Fibroblast of villous mesenchyme (primary cell): ENCODE measurements at regions not wholly inside any gene's neighbourhood (a gene's known extent, or its start where the extent isn't known, plus 50 kb on each side); places are given as distances from the start of the nearest gene placed in this dataset.

Source experiments
- DNase-seq: peaks from one replicate; pipeline ENCODE4 v3.0.0-alpha.2; 2010; ENCODE audit warnings: low read depth
- H3K4me3 ChIP-seq: 2 replicates; pipeline ENCODE4 v1.5.1; 2011; ENCODE audit warnings: low read depth, mild to moderate bottlenecking, low read length
- TF ChIP-seq, protein P1 (sequence below): IDR thresholded peaks from 2 replicates; pipeline ENCODE4 v1.5.1; 2012; ENCODE audit warnings: low read depth, mild to moderate bottlenecking, low read length; ENCODE audit not compliant: insufficient read depth

DNA sequence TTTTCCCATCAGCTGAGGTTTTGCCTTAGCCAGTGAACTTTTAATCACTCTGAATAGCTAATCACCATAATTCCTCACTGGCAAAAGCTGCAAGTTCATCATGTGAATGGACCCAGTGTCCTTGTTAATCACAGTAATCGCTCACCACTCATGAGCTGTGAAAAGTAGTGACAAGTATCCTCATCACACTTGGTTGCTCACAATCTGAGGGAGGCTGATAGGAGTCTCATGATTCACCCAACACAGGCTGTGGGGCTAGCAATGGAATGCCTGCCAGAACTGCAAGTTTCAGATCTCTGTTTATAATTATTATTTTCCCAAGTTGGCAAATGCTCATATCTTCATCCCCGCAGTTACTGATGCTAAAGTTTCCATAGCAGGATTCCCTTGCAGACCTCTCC, 467.2 kb downstream of the KIF4B start:
- no peak for DNase-seq
- TF ChIP-seq, protein P1, sequence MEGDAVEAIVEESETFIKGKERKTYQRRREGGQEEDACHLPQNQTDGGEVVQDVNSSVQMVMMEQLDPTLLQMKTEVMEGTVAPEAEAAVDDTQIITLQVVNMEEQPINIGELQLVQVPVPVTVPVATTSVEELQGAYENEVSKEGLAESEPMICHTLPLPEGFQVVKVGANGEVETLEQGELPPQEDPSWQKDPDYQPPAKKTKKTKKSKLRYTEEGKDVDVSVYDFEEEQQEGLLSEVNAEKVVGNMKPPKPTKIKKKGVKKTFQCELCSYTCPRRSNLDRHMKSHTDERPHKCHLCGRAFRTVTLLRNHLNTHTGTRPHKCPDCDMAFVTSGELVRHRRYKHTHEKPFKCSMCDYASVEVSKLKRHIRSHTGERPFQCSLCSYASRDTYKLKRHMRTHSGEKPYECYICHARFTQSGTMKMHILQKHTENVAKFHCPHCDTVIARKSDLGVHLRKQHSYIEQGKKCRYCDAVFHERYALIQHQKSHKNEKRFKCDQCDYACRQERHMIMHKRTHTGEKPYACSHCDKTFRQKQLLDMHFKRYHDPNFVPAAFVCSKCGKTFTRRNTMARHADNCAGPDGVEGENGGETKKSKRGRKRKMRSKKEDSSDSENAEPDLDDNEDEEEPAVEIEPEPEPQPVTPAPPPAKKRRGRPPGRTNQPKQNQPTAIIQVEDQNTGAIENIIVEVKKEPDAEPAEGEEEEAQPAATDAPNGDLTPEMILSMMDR, result no peak

DNA sequence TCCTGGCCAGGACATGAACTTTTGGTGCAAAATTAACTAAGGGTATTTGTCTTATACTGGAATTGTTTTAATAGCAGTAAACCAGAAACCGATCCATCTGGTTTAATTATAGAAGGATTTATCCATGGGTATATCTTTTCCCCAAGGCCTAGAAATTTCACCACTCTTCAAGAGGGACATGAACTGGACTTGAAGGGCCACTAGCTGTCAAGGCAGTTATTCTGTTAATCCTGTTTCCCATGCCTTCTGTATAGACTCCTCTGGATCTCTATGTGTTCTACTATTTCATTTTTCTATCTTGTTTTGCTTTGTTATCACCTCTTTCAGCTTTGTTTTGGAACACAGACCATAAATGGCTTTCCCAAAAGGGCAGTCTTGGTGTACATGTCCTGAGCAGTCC, 467.6 kb downstream of the KIF4B start:
- no peak overlapping the region for H3K4me3 ChIP-seq
- no peak for DNase-seq
- TF ChIP-seq, protein P1, result no peak

More for the DNA sequence above, 467.2 kb downstream of the KIF4B start:
- no peak overlapping the region for H3K4me3 ChIP-seq

DNA sequence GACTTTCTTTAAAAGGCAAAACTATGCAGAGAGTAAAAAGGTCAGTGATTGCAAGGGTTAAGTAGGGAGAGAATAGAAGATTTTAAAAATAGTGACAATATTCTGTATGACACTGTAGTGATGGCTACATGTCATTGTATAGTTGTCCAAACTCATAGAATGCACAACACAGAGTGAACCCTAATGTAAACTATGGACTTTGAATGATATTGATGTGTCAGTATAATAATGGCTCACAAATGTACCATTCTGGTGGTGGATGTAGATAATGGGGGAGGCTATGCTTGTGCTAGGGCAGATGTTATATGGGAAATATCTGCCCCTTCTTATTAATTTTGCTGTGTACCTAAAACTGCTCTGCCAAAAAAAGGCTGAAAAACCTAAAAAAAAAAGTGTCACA, 468.9 kb downstream of the KIF4B start:
- TF ChIP-seq, protein P1, result no peak
- no peak overlapping the region for H3K4me3 ChIP-seq
- DNase-seq, result no peak

DNA sequence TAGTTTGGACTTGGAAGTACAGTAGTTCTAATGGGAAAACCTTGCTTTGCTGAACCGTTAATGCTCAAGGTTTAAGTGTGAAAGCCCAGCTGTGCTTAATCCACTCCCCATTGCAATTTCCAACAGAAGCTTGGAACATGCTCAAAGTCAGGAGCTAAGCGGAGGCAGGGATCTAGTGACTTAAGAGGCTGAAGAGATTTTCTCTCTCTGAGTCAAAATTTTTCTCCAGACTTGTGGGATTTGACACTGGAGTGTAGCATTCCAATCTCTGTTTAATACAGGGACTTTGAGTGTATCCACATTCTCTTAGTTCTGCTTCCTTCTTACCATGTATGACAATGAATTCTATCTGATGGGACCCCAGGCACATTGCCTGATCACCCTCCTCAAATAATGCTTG, 471.8 kb downstream of the KIF4B start:
- no peak overlapping the region for H3K4me3 ChIP-seq
- DNase-seq, result no peak
- TF ChIP-seq, protein P1, result no peak

DNA sequence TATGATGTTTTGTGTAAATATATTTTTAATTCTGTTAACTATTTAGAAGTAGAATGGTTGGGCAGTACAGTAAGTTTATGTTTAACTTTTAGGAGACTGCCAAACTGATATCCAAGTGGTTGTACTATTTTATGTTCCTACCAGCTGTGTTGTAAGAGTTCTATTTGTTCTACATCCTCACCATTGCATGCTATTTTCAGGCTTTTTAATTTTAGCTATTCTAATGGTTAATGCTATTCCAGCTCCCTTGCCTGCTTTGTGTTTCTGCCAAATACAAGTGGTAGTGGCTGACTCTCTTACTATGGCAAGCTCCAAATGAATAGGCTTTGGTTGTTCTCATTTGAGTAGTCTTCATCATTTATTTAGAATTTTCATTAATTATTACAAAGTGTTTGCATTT, 476.4 kb downstream of the KIF4B start:
- no peak overlapping the region for H3K4me3 ChIP-seq
- no peak for DNase-seq
- TF ChIP-seq, protein P1, result no peak

DNA sequence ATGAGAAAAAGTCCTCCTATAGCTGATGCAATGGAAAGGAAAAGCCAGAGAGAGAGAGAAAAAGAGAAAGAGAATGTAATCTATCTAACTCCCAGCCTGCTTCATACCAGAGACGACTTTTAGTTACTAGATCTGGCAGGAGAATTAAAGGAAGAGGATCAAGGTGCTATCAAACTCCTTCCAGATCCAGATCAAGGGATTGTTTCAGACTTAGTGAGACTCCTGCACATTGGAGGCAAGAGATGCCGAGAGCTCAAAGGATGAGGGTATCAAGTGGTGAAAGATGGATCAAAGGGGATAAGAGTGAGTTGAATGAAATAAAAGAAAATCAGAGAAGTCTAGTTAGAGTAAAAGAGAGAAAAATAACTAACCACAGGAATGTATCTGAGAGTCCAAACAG, 478.6 kb downstream of the KIF4B start:
- TF ChIP-seq, protein P1, result no peak
- no peak overlapping the region for H3K4me3 ChIP-seq

DNA sequence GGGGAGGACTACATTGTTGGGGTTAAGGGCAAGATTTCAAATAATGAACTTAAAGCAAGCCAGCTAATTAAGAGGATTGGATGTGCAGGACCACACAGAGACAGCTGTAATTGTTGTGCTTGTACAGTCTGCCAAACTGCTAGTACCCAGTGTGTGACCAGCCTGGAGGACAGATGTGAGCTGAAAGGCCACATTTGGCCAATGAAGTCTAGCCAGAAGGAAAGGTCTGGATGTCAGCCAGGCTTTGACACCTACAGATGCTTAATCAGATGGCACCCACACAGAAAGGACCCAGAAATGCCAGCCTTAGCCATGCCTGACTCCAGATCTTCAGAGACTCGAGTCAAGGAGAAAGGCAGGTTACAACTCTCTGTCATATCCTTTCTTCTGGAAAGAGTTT, 491.1 kb downstream of the KIF4B start:
- TF ChIP-seq, protein P1, result no peak
- DNase-seq, result no peak
- H3K4me3 ChIP-seq, result no peak overlapping the region

More for the DNA sequence above, 478.6 kb downstream of the KIF4B start:
- no peak for DNase-seq
